ENCODE measurements at regions not wholly inside any gene's neighbourhood (a gene's known extent, or its start where the extent isn't known, plus 50 kb on each side); places are given as distances from the start of the nearest gene placed in this dataset.
"Not testable (repeated sequence)": the region's sequence is repeated elsewhere in the genome, so short reads cannot be mapped to it uniquely, and the experiment has no call there.

DNA sequence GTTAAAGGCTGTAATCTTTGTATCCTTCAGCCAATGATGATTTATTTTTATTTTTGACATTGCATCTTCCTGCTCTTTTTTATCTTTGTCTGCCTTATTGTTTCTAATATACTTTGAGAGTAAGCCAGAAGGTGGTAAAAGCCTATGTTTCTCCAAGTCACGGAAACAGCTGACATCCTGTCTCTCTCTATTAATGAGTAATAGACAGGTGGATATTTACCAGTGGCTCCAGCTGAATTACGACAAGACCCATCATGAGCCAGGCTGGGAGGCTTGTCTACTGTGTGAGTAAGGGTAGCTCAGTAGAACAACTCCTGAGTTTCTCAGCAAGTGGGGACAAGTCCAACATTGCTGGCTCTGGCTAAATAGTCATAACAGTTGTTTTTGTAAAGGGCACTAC lies 166.6 kb downstream of the NDFIP2 start:
- Histone ChIP-seq H3K9ac (ENCODE audit: low read depth, low read length) (no peak overlapping the region), H3K4me1 (ENCODE audit: insufficient read depth, low read length) (no peaks in the 10 kb centered on the region), H3K9me3 (ENCODE audit: control insufficient read depth, insufficient read depth, low read length) (no peaks in the 10 kb centered on the region), H3K36me3 (ENCODE audit: insufficient read depth, low read length) (no peaks in the 10 kb centered on the region)

DNA sequence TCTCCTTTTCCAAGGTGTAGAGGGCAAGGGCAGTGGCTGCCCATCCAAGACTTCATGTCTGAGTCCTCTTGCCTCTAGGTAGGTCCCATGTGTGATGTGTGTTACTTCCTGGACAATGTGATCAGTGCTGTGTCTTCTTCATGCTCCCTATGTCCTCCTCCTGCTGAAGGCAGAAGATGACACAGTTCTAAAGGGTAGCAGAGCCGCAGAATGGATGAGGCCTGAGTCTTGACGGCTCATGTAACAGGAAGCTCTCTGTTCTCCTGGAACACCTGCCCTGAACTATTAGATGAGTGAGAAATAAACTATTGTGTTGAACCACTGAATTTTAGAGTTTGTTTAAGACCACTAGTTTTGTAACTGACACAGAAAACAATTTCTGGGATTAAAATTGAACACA lies 165.9 kb downstream of the NDFIP2 start:
- Histone ChIP-seq H3K36me3 (ENCODE audit: insufficient read depth, low read length) (no peaks in the 10 kb centered on the region), H3K4me1 (ENCODE audit: insufficient read depth, low read length) (no peaks in the 10 kb centered on the region), H3K9me3 (ENCODE audit: control insufficient read depth, insufficient read depth, low read length) (no peaks in the 10 kb centered on the region), H3K9ac (ENCODE audit: low read depth, low read length) (no peak overlapping the region)

DNA sequence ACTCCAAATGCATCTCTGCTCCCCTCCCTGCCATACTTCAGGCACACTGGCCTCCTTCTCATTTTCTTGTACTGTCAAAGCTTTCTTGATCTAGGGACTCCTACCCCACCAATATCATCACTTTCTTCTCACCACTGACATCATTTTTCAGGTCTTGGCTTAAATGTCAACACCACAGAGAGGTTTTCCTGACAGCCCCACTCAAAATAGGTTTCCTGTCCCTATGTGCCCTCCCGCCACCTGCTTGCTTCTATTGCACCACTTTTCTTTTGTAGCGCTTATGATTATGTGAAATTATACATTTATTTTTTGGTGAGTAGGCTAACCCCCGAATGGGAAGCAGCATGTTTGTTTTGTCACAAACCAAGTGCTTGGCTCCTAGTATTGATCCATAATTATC lies 164.6 kb downstream of the NDFIP2 start:
- Histone ChIP-seq H3K9me3 (ENCODE audit: control insufficient read depth, insufficient read depth, low read length) (no peaks in the 10 kb centered on the region), H3K9ac (ENCODE audit: low read depth, low read length) (no peak overlapping the region), H3K4me1 (ENCODE audit: insufficient read depth, low read length) (no peaks in the 10 kb centered on the region), H3K36me3 (ENCODE audit: insufficient read depth, low read length) (no peaks in the 10 kb centered on the region)

DNA sequence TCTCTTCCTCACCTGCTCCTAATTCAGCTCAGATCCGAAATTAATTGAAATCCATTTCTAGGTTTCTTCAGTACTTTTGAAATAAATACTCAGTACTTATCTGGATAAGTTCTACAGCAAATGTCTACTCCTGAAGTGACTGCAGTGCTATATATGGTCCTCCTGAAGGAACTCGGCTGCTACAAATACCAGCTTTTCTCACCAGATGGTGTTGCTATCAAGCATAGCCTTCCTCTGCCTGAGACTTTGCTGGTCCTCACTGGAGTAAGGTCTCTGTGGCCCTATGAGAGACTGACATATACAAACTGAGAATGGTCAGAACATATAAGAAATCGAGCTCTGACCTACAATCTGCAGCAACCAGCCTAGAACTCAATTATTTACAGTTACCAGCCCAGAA lies 161.6 kb downstream of the NDFIP2 start:
- Histone ChIP-seq H3K4me1 (ENCODE audit: insufficient read depth, low read length) (no peaks in the 10 kb centered on the region), H3K9ac (ENCODE audit: low read depth, low read length) (no peak overlapping the region), H3K36me3 (ENCODE audit: insufficient read depth, low read length) (no peaks in the 10 kb centered on the region), H3K9me3 (ENCODE audit: control insufficient read depth, insufficient read depth, low read length) (no peaks in the 10 kb centered on the region)

DNA sequence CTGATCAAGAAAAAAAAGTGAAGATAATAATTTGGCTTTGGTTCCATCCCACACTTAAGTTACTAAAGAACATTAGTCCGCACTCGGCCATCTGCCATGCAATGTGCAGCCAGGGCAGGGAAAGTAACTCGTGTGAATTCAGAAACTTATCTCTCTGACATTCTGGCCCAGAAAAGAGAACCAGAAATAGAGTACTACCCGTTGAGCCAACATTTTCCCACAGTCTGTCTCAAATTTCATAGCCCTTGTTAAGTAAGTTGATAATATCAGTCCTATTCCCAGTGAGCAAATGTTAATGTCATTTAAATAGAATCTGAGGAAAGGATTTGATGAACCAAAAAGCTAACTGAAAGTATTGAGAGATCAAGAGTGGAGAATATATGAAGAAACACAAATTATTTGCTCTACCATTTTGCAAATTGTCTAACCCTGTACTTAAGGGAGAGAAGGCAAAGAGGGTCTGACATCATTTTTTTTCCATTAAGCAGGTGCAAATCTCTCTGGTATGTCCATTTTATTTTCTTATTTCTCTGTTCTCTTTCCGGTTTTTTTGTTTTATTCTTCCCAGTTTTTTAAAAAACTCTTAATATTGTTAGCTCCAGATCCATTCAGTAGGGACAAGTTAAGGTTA lies 156.3 kb downstream of the NDFIP2 start:
- H3K36me3 ChIP-seq (ENCODE audit: insufficient read depth, low read length), result no peaks in the 10 kb centered on the region
- no peaks in the 10 kb centered on the region for H3K4me1 ChIP-seq (ENCODE audit: insufficient read depth, low read length)
- no peak overlapping the region for H3K9ac ChIP-seq (ENCODE audit: low read depth, low read length)
- no peaks in the 10 kb centered on the region for H3K9me3 ChIP-seq (ENCODE audit: control insufficient read depth, insufficient read depth, low read length)

DNA sequence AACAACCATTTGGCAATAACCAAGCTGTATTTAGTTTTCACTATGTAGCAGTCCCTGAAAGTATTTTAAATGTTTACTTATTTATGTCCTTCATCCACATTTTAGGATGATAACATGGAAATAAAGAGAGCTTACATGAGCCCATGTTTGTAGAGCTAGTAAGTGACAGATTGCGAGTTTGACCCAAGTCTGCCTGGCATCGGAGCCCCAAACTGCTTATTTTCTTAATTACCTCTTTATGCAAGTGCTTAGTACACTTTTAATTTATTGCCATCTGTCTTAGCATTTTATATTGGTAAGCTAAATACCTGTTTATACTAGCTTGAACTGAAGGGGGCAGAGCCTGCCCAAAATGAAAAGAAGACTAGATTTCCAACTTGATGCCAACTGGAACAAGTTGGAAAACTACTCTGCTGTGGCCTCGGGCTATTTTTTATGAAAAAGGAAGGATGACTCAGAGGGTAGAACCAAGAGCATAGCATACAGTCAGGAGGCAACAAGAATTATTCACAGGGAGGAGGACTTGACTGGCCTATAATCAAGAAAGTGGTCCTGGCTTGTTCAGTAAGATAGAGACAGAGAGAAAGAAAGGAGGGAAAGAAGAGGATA lies 150.2 kb downstream of the NDFIP2 start:
- H3K4me1 ChIP-seq (ENCODE audit: insufficient read depth, low read length), result no peaks in the 10 kb centered on the region
- no peaks in the 10 kb centered on the region for H3K36me3 ChIP-seq (ENCODE audit: insufficient read depth, low read length)
- no peaks in the 10 kb centered on the region for H3K9me3 ChIP-seq (ENCODE audit: control insufficient read depth, insufficient read depth, low read length)
- no peak overlapping the region for H3K9ac ChIP-seq (ENCODE audit: low read depth, low read length)

DNA sequence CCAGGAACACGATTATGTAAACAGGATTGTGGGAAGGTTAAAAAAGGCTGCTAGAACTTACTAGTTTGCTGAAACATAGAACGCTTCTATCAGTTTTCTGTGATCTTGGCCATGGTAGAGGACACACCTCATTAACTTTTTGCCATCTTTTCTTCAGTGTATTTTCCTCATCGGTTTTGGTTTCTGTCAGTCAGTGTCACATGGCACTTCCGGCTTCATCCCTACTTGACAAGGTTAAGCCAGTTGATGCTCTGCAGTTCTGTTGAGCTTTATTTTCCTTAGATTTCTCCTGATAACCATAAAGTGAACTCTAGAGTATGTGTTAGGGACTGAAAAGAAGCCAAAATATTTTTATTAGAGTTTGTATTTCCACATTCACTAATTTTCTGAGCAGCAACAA lies 147.5 kb downstream of the NDFIP2 start:
- Histone ChIP-seq H3K9ac (ENCODE audit: low read depth, low read length) (no peak overlapping the region), H3K4me1 (ENCODE audit: insufficient read depth, low read length) (no peaks in the 10 kb centered on the region), H3K9me3 (ENCODE audit: control insufficient read depth, insufficient read depth, low read length) (0 out of 2 replicates have a peak, but pooled peaks cover 2% of the 10 kb centered on the region), H3K36me3 (ENCODE audit: insufficient read depth, low read length) (no peaks in the 10 kb centered on the region)

DNA sequence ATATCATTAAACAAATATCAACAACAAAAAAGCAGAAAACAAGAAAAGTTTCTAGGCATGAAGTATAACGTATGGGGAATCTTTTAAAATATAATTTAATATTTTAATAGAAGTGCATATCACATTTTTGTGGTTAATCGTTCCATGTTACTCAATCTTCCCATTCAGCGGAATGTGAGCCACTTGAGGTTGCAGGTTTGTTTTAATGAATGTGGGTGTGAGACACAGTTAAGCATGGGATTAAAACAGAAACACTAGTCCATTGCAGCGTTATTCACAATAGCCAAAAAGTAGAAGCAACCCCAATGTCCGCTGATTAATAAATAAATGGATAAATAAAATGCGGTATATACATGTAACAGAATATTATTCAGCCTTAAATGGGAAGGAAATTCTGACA lies 146.0 kb downstream of the NDFIP2 start:
- Histone ChIP-seq H3K4me1 (ENCODE audit: insufficient read depth, low read length) (no peaks in the 10 kb centered on the region), H3K9ac (ENCODE audit: low read depth, low read length) (no peak overlapping the region), H3K9me3 (ENCODE audit: control insufficient read depth, insufficient read depth, low read length) (0 out of 2 replicates have a peak, but pooled peaks cover 2% of the 10 kb centered on the region), H3K36me3 (ENCODE audit: insufficient read depth, low read length) (no peaks in the 10 kb centered on the region)

DNA sequence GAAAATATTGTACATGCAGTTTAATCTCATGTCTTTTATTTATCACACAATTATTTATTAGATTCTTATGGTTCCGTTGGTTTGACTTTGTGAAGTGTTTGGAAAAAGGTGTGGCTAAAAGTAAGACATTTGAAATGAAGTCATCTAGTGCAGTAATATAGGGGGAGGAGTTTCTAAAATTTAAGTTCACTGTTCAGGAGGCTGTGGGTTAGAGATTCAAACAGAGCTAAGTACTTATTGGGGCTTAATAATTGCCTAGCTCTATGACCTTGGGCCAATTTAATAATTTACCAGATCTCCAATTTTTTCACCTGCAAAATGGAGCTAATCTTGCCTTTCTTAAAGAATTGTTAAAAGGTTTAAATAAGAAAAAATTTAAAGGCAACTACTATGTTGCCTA lies 144.6 kb downstream of the NDFIP2 start:
- H3K9me3 ChIP-seq (ENCODE audit: control insufficient read depth, insufficient read depth, low read length), result 0 out of 2 replicates have a peak, but pooled peaks cover 2% of the 10 kb centered on the region

DNA sequence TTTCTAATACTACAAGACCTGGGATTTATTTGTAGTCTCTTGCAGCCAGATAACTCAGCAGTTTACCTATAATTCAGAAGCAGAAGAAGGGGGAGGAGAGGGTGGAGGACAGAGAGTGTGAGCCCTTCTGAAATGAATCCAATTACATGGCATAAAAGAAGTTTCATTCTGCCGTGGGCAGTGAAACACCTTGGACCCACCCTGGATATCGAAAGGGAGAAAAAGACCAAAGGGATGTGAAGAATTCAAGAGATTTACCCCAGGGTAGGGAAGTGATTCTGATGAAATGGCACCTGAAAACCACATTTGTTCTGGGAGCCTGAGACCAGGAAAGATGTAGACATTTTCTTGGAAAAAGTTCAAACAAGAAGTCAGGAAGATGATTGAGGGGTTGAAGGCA lies 140.9 kb downstream of the NDFIP2 start:
- Histone ChIP-seq H3K9me3 (ENCODE audit: control insufficient read depth, insufficient read depth, low read length) (0 out of 2 replicates have a peak, but pooled peaks cover 2% of the 10 kb centered on the region), H3K4me1 (ENCODE audit: insufficient read depth, low read length) (no peaks in the 10 kb centered on the region), H3K36me3 (ENCODE audit: insufficient read depth, low read length) (no peaks in the 10 kb centered on the region), H3K9ac (ENCODE audit: low read depth, low read length) (no peak overlapping the region)

More for the DNA sequence above, 144.6 kb downstream of the NDFIP2 start:
- Histone ChIP-seq H3K4me1 (ENCODE audit: insufficient read depth, low read length) (no peaks in the 10 kb centered on the region), H3K36me3 (ENCODE audit: insufficient read depth, low read length) (no peaks in the 10 kb centered on the region), H3K9ac (ENCODE audit: low read depth, low read length) (no peak overlapping the region)

DNA sequence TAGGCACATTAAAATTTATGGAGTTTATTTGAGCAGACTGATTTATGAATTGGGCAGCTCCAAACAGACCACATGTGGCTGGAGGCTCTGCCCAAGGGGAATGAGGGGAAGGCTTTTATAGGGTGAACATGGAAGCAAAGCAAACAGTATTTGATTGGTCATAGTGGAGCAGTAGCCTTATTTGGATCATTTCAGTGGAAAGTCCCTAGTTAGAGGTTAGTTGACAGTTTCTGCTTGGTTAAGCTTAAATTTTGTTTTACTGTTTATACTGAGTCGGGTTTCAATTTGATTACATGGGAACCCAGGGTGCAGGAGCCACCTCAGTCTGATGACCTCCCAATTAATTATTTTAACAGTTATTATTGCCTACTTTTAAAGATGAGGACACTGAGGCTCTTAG lies 140.5 kb downstream of the NDFIP2 start:
- Histone ChIP-seq H3K9me3 (ENCODE audit: control insufficient read depth, insufficient read depth, low read length) (0 out of 2 replicates have a peak, but pooled peaks cover 2% of the 10 kb centered on the region), H3K9ac (ENCODE audit: low read depth, low read length) (no peak overlapping the region), H3K36me3 (ENCODE audit: insufficient read depth, low read length) (no peaks in the 10 kb centered on the region), H3K4me1 (ENCODE audit: insufficient read depth, low read length) (no peaks in the 10 kb centered on the region)

DNA sequence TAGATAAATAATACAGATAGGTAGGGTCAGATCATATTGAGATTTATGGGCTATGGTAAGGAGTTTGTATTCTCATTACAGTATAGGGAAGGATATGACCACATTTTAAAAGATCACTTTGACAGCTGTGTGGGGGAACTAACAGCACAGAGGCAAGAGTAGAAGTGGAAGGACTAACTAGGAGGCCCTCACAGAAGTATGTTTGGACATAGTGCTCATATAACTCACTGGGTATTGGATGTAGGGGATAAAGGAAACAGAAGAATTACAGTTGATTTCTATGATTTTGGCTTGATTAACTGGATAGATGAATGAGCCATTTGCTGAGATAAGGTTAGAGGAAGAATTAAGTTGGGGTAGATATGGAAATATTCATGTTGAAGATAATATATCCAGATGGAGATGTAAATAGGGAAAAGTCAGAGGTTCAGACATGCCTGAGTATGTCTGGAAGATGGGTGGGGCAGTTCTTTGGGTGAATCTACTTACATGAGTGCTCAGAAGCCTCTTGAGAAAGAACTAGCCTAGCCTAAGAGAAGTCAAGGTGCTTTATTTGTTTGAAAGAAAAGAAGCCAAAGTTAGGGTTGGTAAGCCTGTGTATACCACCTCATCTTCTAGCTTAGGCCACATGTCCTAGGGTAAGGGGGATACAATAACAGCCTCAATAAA lies 133.4 kb downstream of the NDFIP2 start:
- Histone ChIP-seq H3K9ac (ENCODE audit: low read depth, low read length) (no peak overlapping the region), H3K9me3 (ENCODE audit: control insufficient read depth, insufficient read depth, low read length) (peaks cover 2% of the 10 kb centered on the region), H3K36me3 (ENCODE audit: insufficient read depth, low read length) (no peaks in the 10 kb centered on the region), H3K4me1 (ENCODE audit: insufficient read depth, low read length) (no peaks in the 10 kb centered on the region)

DNA sequence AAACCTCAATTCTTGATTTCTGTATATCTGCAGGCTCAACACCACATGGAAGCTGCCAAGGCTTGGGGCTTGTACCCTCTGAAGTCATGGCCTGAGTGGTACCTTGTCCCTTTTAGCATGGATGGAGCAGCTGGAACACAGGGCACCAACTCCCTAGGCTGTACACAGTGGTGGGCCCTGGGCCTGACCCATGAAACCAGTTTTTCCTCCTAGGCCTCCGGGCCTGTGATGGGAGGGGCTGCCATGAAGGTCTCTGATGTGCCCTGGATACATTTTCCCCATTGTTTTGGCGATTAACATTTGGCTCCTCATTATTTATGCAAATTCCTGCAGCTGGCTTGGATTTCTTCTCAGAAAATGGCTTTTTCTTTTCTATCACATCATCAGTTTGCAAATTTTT lies 131.6 kb downstream of the NDFIP2 start:
- Histone ChIP-seq H3K4me1 (ENCODE audit: insufficient read depth, low read length) (no peaks in the 10 kb centered on the region), H3K36me3 (ENCODE audit: insufficient read depth, low read length) (no peaks in the 10 kb centered on the region), H3K9me3 (ENCODE audit: control insufficient read depth, insufficient read depth, low read length) (peaks cover 2% of the 10 kb centered on the region), H3K9ac (ENCODE audit: low read depth, low read length) (no peak overlapping the region)

DNA sequence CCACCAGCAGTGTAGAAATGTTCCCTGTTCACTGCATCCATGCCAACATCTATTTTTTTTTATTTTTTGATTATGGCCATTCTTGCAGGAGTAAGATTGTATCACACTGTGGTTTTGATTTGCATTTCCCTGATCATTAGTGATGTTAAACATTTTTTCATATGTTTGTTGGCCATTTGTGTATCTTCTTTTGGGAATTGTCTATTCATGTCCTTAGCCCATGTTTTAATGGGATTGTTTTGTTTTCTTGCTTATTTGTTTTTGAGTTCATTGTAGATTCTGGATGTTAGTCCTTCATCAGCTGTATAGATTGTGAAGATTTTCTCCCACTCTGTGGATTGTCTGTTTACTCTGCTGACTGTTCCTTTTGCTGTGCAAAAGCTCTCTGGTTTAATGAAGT lies 126.9 kb downstream of the NDFIP2 start:
- H3K4me1 ChIP-seq (ENCODE audit: insufficient read depth, low read length); H3K36me3 ChIP-seq (ENCODE audit: insufficient read depth, low read length); H3K9ac ChIP-seq (ENCODE audit: low read depth, low read length); H3K9me3 ChIP-seq (ENCODE audit: control insufficient read depth, insufficient read depth, low read length): not testable (repeated sequence)

Data from ES-I3 (cell line).